Nephron (organoid): ENCODE measurements at regions not wholly inside any gene's neighbourhood (a gene's known extent, or its start where the extent isn't known, plus 50 kb on each side); places are given as distances from the start of the nearest gene placed in this dataset.
A peak's percentile ranks its signal among the peaks of the same experiment; 100 is the strongest.

ENCODE experiments used
- H3K27ac Mint-ChIP-seq, 3 experiments: 2 replicates each; pipeline ENCODE4 v1.8.0; 2020; ENCODE audit warnings: mixed read lengths in 3 of 3, mild to moderate bottlenecking in 2 of 3, moderate library complexity in 1 of 3
- H3K27me3 Mint-ChIP-seq: 2 replicates; pipeline ENCODE4 v1.8.0; 2021; ENCODE audit warnings: low read depth, mild to moderate bottlenecking, moderate library complexity, mixed read lengths
- H3K36me3 Mint-ChIP-seq: 2 replicates; pipeline ENCODE4 v1.8.0; 2020; ENCODE audit warnings: low read depth, mixed read lengths
- H3K4me1 Mint-ChIP-seq: 2 replicates; pipeline ENCODE4 v1.8.0; 2020; ENCODE audit warnings: mixed read lengths
- H3K4me3 Mint-ChIP-seq, 3 experiments: 2 replicates each; pipeline ENCODE4 v1.8.0; 2020; ENCODE audit warnings: mild to moderate bottlenecking in 3 of 3, mixed read lengths in 3 of 3, moderate library complexity in 2 of 3
- H3K9me3 Mint-ChIP-seq: 2 replicates; pipeline ENCODE4 v1.8.0; 2020; ENCODE audit warnings: mixed read lengths
- CTCF ChIP-seq, 3 experiments: fragments of 200-600 bp; sonication (generic); IDR thresholded peaks; one replicate each; pipeline ENCODE4 v1.5.0; 2021; ENCODE audit warnings: antibody characterized with exemption in 3 of 3; ENCODE audit not compliant: unreplicated experiment in 3 of 3

- Mint-ChIP-seq H3K9me3 (no peaks in the 10 kb centered on the region), H3K4me1 (peaks cover 28% of the 10 kb centered on the region), H3K27ac (peak overlapping the region; percentile 13 to 64 (median 50)), H3K27me3 (no peaks in the 10 kb centered on the region), H3K36me3 (no peaks in the 10 kb centered on the region), H3K4me3 (no peak overlapping the region)
- no peak for TF ChIP-seq CTCF (IDR thresholded peaks at IDR 0.05; ENCODE audit: unreplicated experiment in 3 of 3)
Observed at GRCh38 chr3:167918686-167919085, 177.0 kb downstream of the GOLIM4 start.

GRCh38 chr3:167918008-167918596 is 177.6 kb downstream of the GOLIM4 start:
- no peaks in the 10 kb centered on the region for H3K27me3 Mint-ChIP-seq
- H3K4me1 Mint-ChIP-seq: peaks cover 28% of the 10 kb centered on the region

GRCh38 chr3:167913219-167913835 is 177.8 kb downstream of the SERPINI1 start:
- H3K36me3 Mint-ChIP-seq: no peaks in the 10 kb centered on the region
- H3K4me3 Mint-ChIP-seq: no peak overlapping the region
- TF ChIP-seq CTCF (IDR thresholded peaks at IDR 0.05; ENCODE audit: unreplicated experiment in 3 of 3): no peak
- H3K27ac Mint-ChIP-seq: peak overlapping the region in 1 of 3 experiments; percentile 21
- H3K4me1 Mint-ChIP-seq: peaks cover 13% of the 10 kb centered on the region
- H3K27me3 Mint-ChIP-seq: no peaks in the 10 kb centered on the region
- no peaks in the 10 kb centered on the region for H3K9me3 Mint-ChIP-seq

More at GRCh38 chr3:167918008-167918596, 177.6 kb downstream of the GOLIM4 start:
- no peak for TF ChIP-seq CTCF (IDR thresholded peaks at IDR 0.05; ENCODE audit: unreplicated experiment in 3 of 3)
- no peaks in the 10 kb centered on the region for H3K9me3 Mint-ChIP-seq
- H3K36me3 Mint-ChIP-seq: no peaks in the 10 kb centered on the region
- H3K4me3 Mint-ChIP-seq: no peak overlapping the region
- H3K27ac Mint-ChIP-seq: peak overlapping the region; percentile 14 to 64 (median 32)

GRCh38 chr3:167909952-167910351 is 174.4 kb downstream of the SERPINI1 start:
- H3K4me1 Mint-ChIP-seq: no peaks in the 10 kb centered on the region
- H3K4me3 Mint-ChIP-seq: no peak overlapping the region
- H3K9me3 Mint-ChIP-seq: no peaks in the 10 kb centered on the region
- TF ChIP-seq CTCF (IDR thresholded peaks at IDR 0.05; ENCODE audit: unreplicated experiment in 3 of 3): no peak
- H3K36me3 Mint-ChIP-seq: no peaks in the 10 kb centered on the region
- no peak overlapping the region for H3K27ac Mint-ChIP-seq
- no peaks in the 10 kb centered on the region for H3K27me3 Mint-ChIP-seq

- Mint-ChIP-seq H3K4me1 (no peaks in the 10 kb centered on the region), H3K27me3 (no peaks in the 10 kb centered on the region)
Observed at GRCh38 chr3:167909504-167909896, 174.0 kb downstream of the SERPINI1 start.

More at GRCh38 chr3:167909504-167909896, 174.0 kb downstream of the SERPINI1 start:
- Mint-ChIP-seq H3K9me3 (no peaks in the 10 kb centered on the region), H3K27ac (no peak overlapping the region), H3K4me3 (no peak overlapping the region), H3K36me3 (no peaks in the 10 kb centered on the region)
- no peak for TF ChIP-seq CTCF (IDR thresholded peaks at IDR 0.05; ENCODE audit: unreplicated experiment in 3 of 3)
